Left lobe of liver (tissue), 2 donors: ENCODE measurements at regions not wholly inside any gene's neighbourhood (a gene's known extent, or its start where the extent isn't known, plus 50 kb on each side); places are given as distances from the start of the nearest gene placed in this dataset.
A peak's percentile ranks its signal among the peaks of the same experiment; 100 is the strongest.

ENCODE experiments used
- ATAC-seq: fragments of 200-7000 bp; cut with Tn5 transposase; one replicate; pipeline ENCODE4 v1.9.1; 2020; ENCODE audit warnings: mild to moderate bottlenecking, moderate library complexity
- DNase-seq: peaks from one replicate; pipeline ENCODE4 v3.0.0-alpha.2; 2020; ENCODE audit warnings: low spot score
- donor health status: DM: no; HTN: no; CAD: no; lungs with moderate emphysema.
- donor health status: DM: no; HTN: yes; CAD: no.

DNA sequence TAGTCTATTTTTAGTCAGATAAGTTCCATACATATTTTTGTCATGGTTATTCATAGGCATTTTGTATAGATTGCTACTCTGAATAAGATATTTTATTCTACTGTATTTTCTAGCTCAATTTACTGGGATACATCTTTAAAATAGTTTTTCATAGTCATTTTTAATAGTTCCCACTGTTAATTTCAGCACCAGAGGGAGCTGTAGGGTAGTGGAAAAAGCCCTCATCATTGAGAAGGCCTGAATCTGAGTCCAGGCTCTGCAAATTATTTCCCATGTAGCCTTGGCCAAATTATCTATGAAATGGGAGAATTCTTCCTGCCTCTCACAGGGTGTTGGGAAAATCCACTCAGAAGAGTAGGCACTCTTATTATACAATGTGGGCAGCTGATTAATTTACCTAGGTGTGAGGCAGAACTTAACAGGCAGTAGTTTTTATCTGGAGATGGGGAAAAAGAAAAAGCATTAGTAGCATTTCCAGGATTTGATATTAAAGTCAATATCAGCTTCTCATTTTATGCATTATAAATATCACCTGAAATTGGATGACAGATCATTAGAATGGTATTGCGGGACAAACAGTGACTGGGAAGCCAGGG, 102.9 kb upstream of the PAQR3 start:
- ATAC-seq (peak; percentile 55), DNase-seq (no peak)

DNA sequence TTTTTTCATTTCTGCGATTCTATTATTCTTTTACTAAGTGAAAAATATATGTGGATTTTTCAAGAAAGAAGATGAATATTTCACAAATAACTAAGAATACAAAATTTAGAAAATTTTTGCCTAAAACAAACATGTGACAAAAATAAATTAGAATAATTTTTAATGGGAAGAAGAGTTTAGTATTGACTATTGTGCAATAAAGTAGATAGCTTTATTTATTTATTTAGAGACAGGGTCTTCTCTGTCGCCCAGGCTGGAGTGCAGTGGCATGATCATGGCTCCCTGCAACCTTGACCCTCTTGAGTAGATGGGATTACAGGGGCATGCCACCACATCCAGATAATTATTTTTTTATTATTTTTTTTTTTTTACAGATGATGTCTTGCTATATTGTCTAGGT, 95.3 kb upstream of the PAQR3 start:
- ATAC-seq, result no peak

DNA sequence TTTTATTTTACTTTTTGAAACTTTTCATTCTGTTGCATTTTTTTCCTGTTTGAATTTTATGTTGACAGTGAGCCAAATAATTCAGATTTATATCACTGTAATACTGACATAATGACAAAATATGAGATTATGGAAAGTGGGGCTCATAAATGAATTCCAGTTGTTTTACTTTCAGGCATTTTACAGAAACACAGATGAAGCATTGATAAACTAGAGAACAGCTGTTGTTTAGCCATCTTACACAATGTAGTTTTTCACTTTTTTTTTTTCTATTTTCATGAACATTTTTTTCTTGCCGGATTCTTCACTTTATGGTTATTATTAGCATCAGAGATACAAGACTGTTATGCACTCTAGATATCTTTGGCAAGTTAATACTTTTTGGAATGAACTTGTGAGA, 91.7 kb upstream of the PAQR3 start:
- no peak for ATAC-seq
- no peak for DNase-seq

More for the DNA sequence above, 95.3 kb upstream of the PAQR3 start:
- no peak for DNase-seq

DNA sequence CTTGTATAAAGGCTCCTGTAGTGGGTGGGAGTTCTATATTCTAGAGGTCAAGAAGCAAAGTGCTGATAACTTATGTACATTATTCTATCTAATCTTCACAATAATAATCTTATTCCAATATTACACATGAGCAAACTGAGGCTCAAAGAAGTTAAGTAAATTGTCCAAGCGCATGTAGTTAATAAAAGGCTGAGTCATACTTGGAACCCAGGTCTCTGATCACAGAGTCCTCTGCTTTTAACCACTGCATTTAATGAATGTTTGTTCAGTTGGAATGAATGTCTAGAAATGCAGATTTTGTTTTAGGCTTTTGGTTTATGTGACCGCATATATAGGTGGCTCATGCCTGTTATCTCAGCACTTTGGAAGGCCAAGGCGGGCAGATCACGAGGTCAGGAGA, 88.4 kb upstream of the PAQR3 start:
- DNase-seq (no peak), ATAC-seq (no peak)

DNA sequence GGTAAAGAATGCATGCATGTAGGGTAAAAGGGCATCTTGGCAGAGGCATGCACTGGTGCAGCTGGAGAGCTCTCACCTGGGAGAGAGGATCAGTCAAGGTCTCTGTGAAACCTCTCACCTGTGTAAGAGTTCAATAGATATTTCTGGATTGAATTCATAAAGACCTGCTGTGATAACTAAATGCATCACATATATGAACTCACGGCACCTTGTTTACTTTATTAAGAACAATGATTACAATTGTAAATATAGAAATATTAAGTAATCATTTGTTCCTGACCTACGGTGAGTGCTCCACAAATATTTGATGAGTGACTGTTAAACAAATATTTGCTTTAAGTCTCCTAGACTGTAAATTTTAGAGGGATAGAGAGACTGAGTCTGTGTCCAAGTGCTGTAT, 85.9 kb upstream of the PAQR3 start:
- DNase-seq (no peak), ATAC-seq (no peak)

DNA sequence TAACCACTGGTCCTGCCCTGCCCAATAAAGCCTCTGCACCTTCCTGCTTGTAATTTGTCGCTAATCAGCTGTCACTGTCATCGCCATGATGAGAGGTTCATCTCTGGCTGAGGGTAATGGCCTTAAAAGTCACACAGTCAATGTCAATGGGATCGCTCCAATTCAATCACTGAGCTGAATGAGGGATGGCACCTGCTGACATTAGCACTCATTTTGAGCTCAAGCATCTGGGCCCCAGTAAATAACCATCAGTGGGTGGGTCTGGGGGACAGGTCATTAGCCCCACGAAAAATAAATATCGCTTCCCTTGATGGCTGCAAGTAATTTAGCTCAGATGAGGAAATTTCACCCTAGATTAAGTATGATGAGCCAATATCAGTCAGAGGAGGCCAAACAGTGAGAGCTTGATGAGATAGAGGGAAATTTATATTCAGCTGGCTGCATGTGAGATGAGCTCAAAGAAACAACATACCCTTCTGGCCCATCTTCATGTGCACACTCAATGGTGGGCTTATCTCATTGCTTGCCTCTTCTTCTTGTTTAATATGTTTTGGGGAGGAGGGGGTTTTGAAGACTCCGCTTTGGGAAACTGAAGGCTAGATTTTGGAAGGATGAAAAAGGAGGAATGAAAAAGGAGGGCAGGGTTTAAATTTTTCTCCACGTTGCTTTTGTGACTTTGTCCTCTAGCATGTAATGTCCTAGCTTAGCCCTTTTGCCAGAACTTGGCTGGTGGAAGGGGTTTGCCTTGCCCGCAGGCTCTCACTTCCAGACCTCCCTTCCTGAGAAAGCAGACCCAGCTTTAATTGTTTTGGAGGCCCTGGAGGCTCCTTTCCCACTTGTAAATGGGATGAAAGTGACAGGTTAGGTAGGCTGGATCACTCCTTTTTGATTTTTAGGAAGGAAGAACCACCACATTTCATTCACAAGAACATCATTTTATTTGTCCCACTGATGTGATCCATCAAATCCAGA, 84.8 kb upstream of the PAQR3 start:
- ATAC-seq, result no peak
- no peak for DNase-seq

DNA sequence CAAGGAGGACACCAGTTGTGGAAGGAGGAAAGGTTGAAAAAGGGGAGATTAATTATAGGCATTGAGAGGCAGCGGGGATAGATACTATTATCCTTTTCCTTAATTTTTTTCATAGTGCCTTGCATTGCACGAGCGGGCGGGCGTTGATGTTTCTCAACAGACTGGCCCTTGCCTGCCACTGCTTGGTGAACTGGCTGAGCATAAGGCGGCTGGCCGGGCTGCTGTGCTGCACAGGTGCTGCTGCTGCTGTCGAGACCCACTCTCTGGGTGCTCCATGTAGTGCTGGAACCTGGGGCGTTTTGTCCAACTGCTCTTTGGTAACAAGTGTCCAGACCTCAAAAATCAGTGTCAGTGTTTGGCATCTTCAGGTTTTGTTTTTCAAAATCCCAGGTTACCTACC, 83.3 kb upstream of the PAQR3 start:
- ATAC-seq, result no peak
- DNase-seq, result no peak

DNA sequence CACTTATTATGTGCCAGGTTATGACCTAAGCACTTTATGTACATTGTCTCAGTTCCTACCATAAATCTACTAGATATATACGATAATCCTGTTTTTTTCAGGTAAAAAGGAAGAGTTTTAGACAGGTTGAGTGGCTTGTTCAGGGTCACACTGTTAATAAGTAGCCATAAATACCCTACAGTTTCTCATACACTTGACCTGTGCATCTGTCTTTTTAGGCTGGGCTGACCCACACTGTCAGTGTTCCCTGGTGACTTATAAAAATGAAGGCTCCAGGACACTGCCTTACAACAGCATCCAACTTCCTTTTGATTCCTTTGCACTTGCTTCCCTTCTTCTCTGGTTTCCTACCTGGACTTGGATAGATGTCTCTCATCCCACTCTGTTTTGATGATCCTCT, 78.2 kb upstream of the PAQR3 start:
- DNase-seq (no peak), ATAC-seq (no peak)

DNA sequence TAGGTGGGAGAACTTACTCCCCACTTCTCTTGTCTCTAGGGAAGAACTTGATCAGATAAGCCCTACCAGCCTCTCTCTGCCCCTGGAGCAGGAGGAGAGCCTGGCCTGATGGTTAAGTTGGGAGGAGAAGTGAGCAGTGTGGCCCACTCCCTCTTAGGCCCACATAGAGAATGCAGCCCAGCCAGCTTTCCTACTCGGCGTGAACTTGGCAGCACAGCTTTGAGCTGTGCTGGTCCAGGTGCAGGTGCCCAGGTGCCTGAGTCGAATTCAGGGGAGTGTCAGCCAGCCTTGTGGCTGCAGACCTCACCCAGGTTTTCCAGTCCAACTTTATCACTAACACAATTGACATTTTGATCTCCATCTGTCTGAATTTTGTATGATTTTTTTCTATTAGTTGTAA, 77.6 kb upstream of the PAQR3 start:
- ATAC-seq, result no peak

DNA sequence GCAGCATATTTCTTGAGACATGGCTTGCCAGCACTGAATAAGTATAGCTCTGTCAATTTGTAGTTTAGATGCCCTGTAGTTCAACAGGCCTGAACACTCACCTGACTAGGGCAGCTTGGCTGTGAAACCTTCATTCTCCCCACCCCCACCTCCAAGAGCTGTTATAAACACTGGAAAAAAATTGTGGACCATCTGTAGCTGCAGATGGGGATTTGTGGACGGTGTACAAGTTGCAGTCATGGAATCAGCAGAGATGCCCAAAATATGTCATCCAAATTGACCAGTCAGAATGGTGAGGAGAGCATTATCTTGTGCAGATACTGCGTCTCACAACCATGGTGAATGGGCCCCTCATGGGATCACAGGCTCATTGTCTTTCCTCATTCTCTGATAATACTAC, 76.2 kb upstream of the PAQR3 start:
- DNase-seq (no peak), ATAC-seq (no peak)

More for the DNA sequence above, 77.6 kb upstream of the PAQR3 start:
- no peak for DNase-seq

DNA sequence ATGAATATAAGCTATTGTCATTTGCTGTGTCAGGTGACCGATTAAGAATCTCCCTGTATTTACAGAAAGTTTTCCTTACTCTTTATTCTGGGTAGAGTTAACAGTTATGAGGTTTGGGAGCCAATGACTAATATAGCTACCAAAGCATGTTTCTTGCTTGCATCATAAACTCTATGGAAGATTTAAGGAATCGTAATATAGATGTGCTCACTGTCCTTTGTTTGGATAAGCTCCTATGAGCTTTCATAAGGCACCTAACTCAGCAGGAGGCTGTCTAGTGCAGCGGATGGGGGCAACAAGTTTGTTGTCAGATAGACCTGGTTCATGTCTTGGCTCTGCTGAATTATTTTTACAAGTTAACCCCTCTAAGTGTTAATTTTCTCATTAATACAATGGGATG, 75.0 kb upstream of the PAQR3 start:
- DNase-seq (no peak), ATAC-seq (no peak)

DNA sequence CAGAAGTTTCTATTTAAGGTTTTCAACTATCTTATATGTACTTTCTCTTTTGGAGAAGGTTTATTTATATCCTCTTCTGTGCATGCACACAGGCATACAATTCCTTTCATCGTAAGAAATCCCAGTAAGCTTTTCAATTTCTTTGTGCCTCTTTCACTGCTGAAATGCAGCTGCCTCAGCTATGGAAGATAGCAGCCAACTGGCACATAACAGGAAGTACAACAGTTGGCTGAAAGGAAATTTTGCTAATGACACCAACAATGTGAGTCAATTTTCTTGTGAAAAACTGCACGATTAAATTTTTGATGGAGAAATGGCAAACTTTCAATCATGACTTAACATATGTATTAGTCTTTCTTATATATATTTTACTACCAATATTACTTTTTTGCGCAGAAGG, 74.5 kb upstream of the PAQR3 start:
- DNase-seq, result no peak
- no peak for ATAC-seq

DNA sequence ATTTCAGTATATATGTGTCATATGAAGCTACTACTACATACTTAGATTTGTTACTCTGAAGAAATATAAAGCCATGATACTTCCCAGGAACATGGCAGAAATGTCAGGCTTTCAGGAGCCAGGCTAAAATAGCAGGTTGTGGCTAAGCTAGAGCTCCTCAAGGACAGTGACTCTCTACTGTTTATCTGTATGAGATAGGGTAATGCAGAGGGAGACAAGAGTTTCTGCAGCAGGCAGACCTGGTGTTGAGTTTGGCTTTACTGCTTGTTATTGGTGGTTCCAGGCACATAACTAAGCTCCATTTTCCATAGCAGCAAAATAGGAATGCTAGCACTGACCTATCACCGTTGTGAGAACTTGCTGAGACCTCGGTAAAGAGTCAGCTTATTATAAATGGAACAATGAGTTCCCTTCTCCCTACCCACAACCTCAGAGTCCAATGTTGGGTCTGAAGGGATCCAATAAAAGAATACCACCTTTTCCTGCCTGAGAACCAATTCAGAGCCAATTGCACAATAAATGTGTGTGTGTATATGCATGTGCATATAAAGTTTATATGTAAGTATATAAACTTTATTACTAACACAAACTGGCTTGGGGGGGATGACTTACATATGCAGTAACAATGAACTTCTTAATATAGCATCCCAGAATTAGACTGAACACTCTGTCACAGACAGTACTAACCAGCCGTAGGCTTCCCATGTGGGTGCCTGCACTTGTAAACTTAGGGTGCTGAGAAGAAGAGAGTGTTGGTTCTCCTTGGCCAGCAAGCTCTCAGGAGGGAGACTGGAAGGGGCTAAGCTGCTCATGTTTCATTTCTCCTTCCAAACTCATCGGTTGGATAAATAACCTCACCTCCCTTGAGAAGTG, 51.9 kb upstream of the PAQR3 start:
- DNase-seq, result no peak
- ATAC-seq, result no peak

DNA sequence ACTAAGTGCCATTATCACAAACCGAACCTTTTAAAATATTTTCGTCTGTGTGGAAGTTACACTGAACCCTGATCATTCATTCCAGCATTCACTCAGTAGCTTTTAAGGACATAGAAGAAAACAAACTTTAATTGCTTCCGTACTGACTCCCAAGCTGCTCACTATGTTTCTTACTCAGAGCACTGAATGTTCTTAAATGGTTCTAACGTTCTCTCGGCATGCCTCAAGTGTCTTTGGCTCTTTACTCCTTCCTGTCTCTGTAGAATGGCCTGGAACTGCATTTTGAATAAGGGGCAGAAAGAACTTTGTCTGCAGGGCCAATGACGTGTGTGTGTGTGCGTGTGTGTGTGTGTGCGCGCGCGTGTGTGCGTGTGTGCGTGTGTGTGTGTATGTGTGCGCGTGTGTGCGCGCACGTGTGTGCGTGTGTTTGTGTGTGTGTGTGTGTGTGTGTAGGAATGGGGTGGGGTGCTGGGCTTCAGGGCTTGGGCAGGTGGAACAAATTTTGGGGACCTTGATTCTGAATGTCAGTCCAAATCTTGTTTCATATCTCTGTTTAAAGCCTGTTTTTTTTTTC, 50.5 kb upstream of the PAQR3 start:
- no peak for DNase-seq
- no peak for ATAC-seq
